ENCODE measurements at regions not wholly inside any gene's neighbourhood (a gene's known extent, or its start where the extent isn't known, plus 50 kb on each side); places are given as distances from the start of the nearest gene placed in this dataset.

- ATAC-seq (ENCODE audit: low read depth): no peak
- Mint-ChIP-seq H3K27me3 (no peaks in the 10 kb centered on the region), H3K9me3 (peaks cover 3% of the 10 kb centered on the region), H3K27ac (no peak overlapping the region), H3K4me3 (no peak overlapping the region), H3K36me3 (no peaks in the 10 kb centered on the region), H3K4me1 (no peaks in the 10 kb centered on the region)
- DNase-seq (ENCODE audit: low spot score in 2 of 2): no peak
Measured at GRCh38 chr4:43374216-43374751, 481.8 kb downstream of the GRXCR1 start.

GRCh38 chr4:43379016-43379415, 486.5 kb downstream of the GRXCR1 start:
- no peak overlapping the region for H3K4me3 Mint-ChIP-seq
- DNase-seq (ENCODE audit: low spot score in 2 of 2): no peak
- no peaks in the 10 kb centered on the region for H3K36me3 Mint-ChIP-seq
- H3K9me3 Mint-ChIP-seq: peaks cover 7% of the 10 kb centered on the region
- H3K4me1 Mint-ChIP-seq: no peaks in the 10 kb centered on the region
- H3K27ac Mint-ChIP-seq: no peak overlapping the region
- no peak for ATAC-seq (ENCODE audit: low read depth)
- H3K27me3 Mint-ChIP-seq: no peaks in the 10 kb centered on the region

- Mint-ChIP-seq H3K4me1 (no peaks in the 10 kb centered on the region), H3K4me3 (no peak overlapping the region), H3K9me3 (peaks cover 6% of the 10 kb centered on the region), H3K27me3 (no peaks in the 10 kb centered on the region), H3K36me3 (no peaks in the 10 kb centered on the region), H3K27ac (no peak overlapping the region)
- DNase-seq (ENCODE audit: low spot score in 2 of 2) (no peak), ATAC-seq (ENCODE audit: low read depth) (no peak)
Measured at GRCh38 chr4:43380093-43380492, 487.6 kb downstream of the GRXCR1 start.

- Mint-ChIP-seq H3K4me1 (no peaks in the 10 kb centered on the region), H3K4me3 (no peak overlapping the region), H3K27ac (no peak overlapping the region), H3K36me3 (no peaks in the 10 kb centered on the region), H3K27me3 (no peaks in the 10 kb centered on the region), H3K9me3 (peaks cover 2% of the 10 kb centered on the region)
- no peak for DNase-seq (ENCODE audit: low spot score in 2 of 2)
- no peak for ATAC-seq (ENCODE audit: low read depth)
Measured at GRCh38 chr4:43391069-43391468, 498.6 kb downstream of the GRXCR1 start.

- H3K4me3 Mint-ChIP-seq: no peak overlapping the region
- no peak for DNase-seq (ENCODE audit: low spot score in 2 of 2)
- H3K36me3 Mint-ChIP-seq: no peaks in the 10 kb centered on the region
- H3K9me3 Mint-ChIP-seq: peaks cover 8% of the 10 kb centered on the region
- no peak overlapping the region for H3K27ac Mint-ChIP-seq
- H3K27me3 Mint-ChIP-seq: no peaks in the 10 kb centered on the region
- no peaks in the 10 kb centered on the region for H3K4me1 Mint-ChIP-seq
- no peak for ATAC-seq (ENCODE audit: low read depth)
Measured at GRCh38 chr4:43394976-43395375, 502.5 kb downstream of the GRXCR1 start.

GRCh38 chr4:43399726-43400125, 507.2 kb downstream of the GRXCR1 start:
- Mint-ChIP-seq H3K36me3 (no peaks in the 10 kb centered on the region), H3K4me3 (no peak overlapping the region), H3K27me3 (no peaks in the 10 kb centered on the region), H3K4me1 (no peaks in the 10 kb centered on the region), H3K9me3 (peaks cover 10% of the 10 kb centered on the region), H3K27ac (no peak overlapping the region)
- ATAC-seq (ENCODE audit: low read depth) (no peak), DNase-seq (ENCODE audit: low spot score in 2 of 2) (no peak)

- H3K4me3 Mint-ChIP-seq: no peak overlapping the region
- no peaks in the 10 kb centered on the region for H3K4me1 Mint-ChIP-seq
- no peaks in the 10 kb centered on the region for H3K36me3 Mint-ChIP-seq
- peaks cover 8% of the 10 kb centered on the region for H3K9me3 Mint-ChIP-seq
- ATAC-seq (ENCODE audit: low read depth) (no peak), DNase-seq (ENCODE audit: low spot score in 2 of 2) (no peak)
- H3K27me3 Mint-ChIP-seq: no peaks in the 10 kb centered on the region
- H3K27ac Mint-ChIP-seq: no peak overlapping the region
Measured at GRCh38 chr4:43402393-43402792, 509.9 kb downstream of the GRXCR1 start.

- no peak overlapping the region for H3K4me3 Mint-ChIP-seq
- ATAC-seq (ENCODE audit: low read depth) (no peak), DNase-seq (ENCODE audit: low spot score in 2 of 2) (no peak)
- H3K27ac Mint-ChIP-seq: no peak overlapping the region
- H3K9me3 Mint-ChIP-seq: peaks cover 3% of the 10 kb centered on the region
- no peaks in the 10 kb centered on the region for H3K36me3 Mint-ChIP-seq
- no peaks in the 10 kb centered on the region for H3K27me3 Mint-ChIP-seq
- H3K4me1 Mint-ChIP-seq: no peaks in the 10 kb centered on the region
Measured at GRCh38 chr4:43410636-43411035, 518.1 kb downstream of the GRXCR1 start.

- DNase-seq (ENCODE audit: low spot score in 2 of 2): no peak
- no peaks in the 10 kb centered on the region for H3K4me1 Mint-ChIP-seq
- no peaks in the 10 kb centered on the region for H3K27me3 Mint-ChIP-seq
- no peak for ATAC-seq (ENCODE audit: low read depth)
- no peaks in the 10 kb centered on the region for H3K36me3 Mint-ChIP-seq
- no peak overlapping the region for H3K27ac Mint-ChIP-seq
- no peak overlapping the region for H3K4me3 Mint-ChIP-seq
- H3K9me3 Mint-ChIP-seq: peaks cover 1% of the 10 kb centered on the region
Measured at GRCh38 chr4:43411226-43411625, 518.7 kb downstream of the GRXCR1 start.

GRCh38 chr4:43423276-43423675, 530.8 kb downstream of the GRXCR1 start:
- no peak for ATAC-seq (ENCODE audit: low read depth)
- no peaks in the 10 kb centered on the region for H3K4me1 Mint-ChIP-seq
- no peaks in the 10 kb centered on the region for H3K27me3 Mint-ChIP-seq
- no peak for DNase-seq (ENCODE audit: low spot score in 2 of 2)
- H3K27ac Mint-ChIP-seq: no peak overlapping the region
- peaks cover 6% of the 10 kb centered on the region for H3K9me3 Mint-ChIP-seq
- H3K36me3 Mint-ChIP-seq: no peaks in the 10 kb centered on the region
- H3K4me3 Mint-ChIP-seq: no peak overlapping the region

- no peak overlapping the region for H3K4me3 Mint-ChIP-seq
- H3K27ac Mint-ChIP-seq: no peak overlapping the region
- no peaks in the 10 kb centered on the region for H3K36me3 Mint-ChIP-seq
- no peak for DNase-seq (ENCODE audit: low spot score in 2 of 2)
- no peaks in the 10 kb centered on the region for H3K4me1 Mint-ChIP-seq
- H3K27me3 Mint-ChIP-seq: no peaks in the 10 kb centered on the region
- ATAC-seq (ENCODE audit: low read depth): no peak
- H3K9me3 Mint-ChIP-seq: peaks cover 3% of the 10 kb centered on the region
Measured at GRCh38 chr4:43425206-43425605, 532.7 kb downstream of the GRXCR1 start.

GRCh38 chr4:43435291-43435690, 542.8 kb downstream of the GRXCR1 start:
- Mint-ChIP-seq H3K27ac (no peak overlapping the region), H3K36me3 (no peaks in the 10 kb centered on the region), H3K27me3 (no peaks in the 10 kb centered on the region), H3K9me3 (peaks cover 5% of the 10 kb centered on the region), H3K4me3 (no peak overlapping the region), H3K4me1 (no peaks in the 10 kb centered on the region)
- ATAC-seq (ENCODE audit: low read depth) (no peak), DNase-seq (ENCODE audit: low spot score in 2 of 2) (no peak)

GRCh38 chr4:43452948-43453347, 560.4 kb downstream of the GRXCR1 start:
- DNase-seq (ENCODE audit: low spot score in 2 of 2) (no peak), ATAC-seq (ENCODE audit: low read depth) (no peak)
- no peaks in the 10 kb centered on the region for H3K9me3 Mint-ChIP-seq
- H3K27ac Mint-ChIP-seq: no peak overlapping the region
- H3K4me1 Mint-ChIP-seq: peaks cover 2% of the 10 kb centered on the region
- no peaks in the 10 kb centered on the region for H3K27me3 Mint-ChIP-seq
- H3K4me3 Mint-ChIP-seq: no peak overlapping the region
- H3K36me3 Mint-ChIP-seq: no peaks in the 10 kb centered on the region

GRCh38 chr4:43456383-43456782, 563.9 kb downstream of the GRXCR1 start:
- H3K4me1 Mint-ChIP-seq: peaks cover 2% of the 10 kb centered on the region
- H3K27me3 Mint-ChIP-seq: no peaks in the 10 kb centered on the region
- ATAC-seq (ENCODE audit: low read depth) (no peak), DNase-seq (ENCODE audit: low spot score in 2 of 2) (no peak)
- no peak overlapping the region for H3K27ac Mint-ChIP-seq
- no peaks in the 10 kb centered on the region for H3K36me3 Mint-ChIP-seq
- H3K4me3 Mint-ChIP-seq: no peak overlapping the region
- H3K9me3 Mint-ChIP-seq: no peaks in the 10 kb centered on the region

- no peak overlapping the region for H3K27ac Mint-ChIP-seq
- DNase-seq (ENCODE audit: low spot score in 2 of 2): no peak
Measured at GRCh38 chr4:43457866-43458265, 565.4 kb downstream of the GRXCR1 start.

More at GRCh38 chr4:43457866-43458265, 565.4 kb downstream of the GRXCR1 start:
- no peaks in the 10 kb centered on the region for H3K27me3 Mint-ChIP-seq
- H3K9me3 Mint-ChIP-seq: no peaks in the 10 kb centered on the region
- ATAC-seq (ENCODE audit: low read depth): no peak
- peaks cover 2% of the 10 kb centered on the region for H3K4me1 Mint-ChIP-seq
- H3K36me3 Mint-ChIP-seq: no peaks in the 10 kb centered on the region
- H3K4me3 Mint-ChIP-seq: no peak overlapping the region
